ENCODE measurements at regions not wholly inside any gene's neighbourhood (a gene's known extent, or its start where the extent isn't known, plus 50 kb on each side); places are given as distances from the start of the nearest gene placed in this dataset.

GRCh38 chrY:7961811-7962210 lies 1050.3 kb upstream of the AMELY start:
- no peak for TF ChIP-seq POLR2AphosphoS5 (IDR thresholded peaks at IDR 0.05)
- TF ChIP-seq, protein P1, sequence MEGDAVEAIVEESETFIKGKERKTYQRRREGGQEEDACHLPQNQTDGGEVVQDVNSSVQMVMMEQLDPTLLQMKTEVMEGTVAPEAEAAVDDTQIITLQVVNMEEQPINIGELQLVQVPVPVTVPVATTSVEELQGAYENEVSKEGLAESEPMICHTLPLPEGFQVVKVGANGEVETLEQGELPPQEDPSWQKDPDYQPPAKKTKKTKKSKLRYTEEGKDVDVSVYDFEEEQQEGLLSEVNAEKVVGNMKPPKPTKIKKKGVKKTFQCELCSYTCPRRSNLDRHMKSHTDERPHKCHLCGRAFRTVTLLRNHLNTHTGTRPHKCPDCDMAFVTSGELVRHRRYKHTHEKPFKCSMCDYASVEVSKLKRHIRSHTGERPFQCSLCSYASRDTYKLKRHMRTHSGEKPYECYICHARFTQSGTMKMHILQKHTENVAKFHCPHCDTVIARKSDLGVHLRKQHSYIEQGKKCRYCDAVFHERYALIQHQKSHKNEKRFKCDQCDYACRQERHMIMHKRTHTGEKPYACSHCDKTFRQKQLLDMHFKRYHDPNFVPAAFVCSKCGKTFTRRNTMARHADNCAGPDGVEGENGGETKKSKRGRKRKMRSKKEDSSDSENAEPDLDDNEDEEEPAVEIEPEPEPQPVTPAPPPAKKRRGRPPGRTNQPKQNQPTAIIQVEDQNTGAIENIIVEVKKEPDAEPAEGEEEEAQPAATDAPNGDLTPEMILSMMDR (IDR thresholded peaks at IDR 0.05): no peak
- TF ChIP-seq POLR2A (IDR thresholded peaks at IDR 0.05): no peak

Measured in gastroesophageal sphincter (tissue), 3 donors.